ENCODE measurements at regions not wholly inside any gene's neighbourhood (a gene's known extent, or its start where the extent isn't known, plus 50 kb on each side); places are given as distances from the start of the nearest gene placed in this dataset.

- H3K27me3 ChIP-seq (ENCODE audit: control insufficient read depth in 1 of 2, insufficient read depth in 2 of 2, low read length in 2 of 2), result peaks cover 6 to 10% of the 10 kb centered on the region in 2 donors
- no peak overlapping the region for H3K4me3 ChIP-seq (ENCODE audit: low read depth in 1 of 2, low read length in 2 of 2)
- H3K4me1 ChIP-seq (ENCODE audit: control insufficient read depth in 1 of 2, insufficient read depth in 2 of 2, low read length in 2 of 2), result peaks cover 0 to 5% of the 10 kb centered on the region in 2 donors
- H3K9ac ChIP-seq (ENCODE audit: low read depth in 1 of 2, low read length in 2 of 2), result no peak overlapping the region
- H3K9me3 ChIP-seq (ENCODE audit: control insufficient read depth in 1 of 2, low read length in 2 of 2), result no peaks in the 10 kb centered on the region
- H3K27ac ChIP-seq (ENCODE audit: low read depth, low read length), result no peak overlapping the region
- no peaks in the 10 kb centered on the region for H3K36me3 ChIP-seq (ENCODE audit: control insufficient read depth in 1 of 2, insufficient read depth in 2 of 2, low read length in 2 of 2)
These were observed 136.8 kb upstream of the ARL4C start for GRCh38 chr2:234633581-234634230.

- no peak overlapping the region for H3K9ac ChIP-seq (ENCODE audit: low read depth in 1 of 2, low read length in 2 of 2)
- H3K36me3 ChIP-seq (ENCODE audit: control insufficient read depth in 1 of 2, insufficient read depth in 2 of 2, low read length in 2 of 2), result no peaks in the 10 kb centered on the region
- no peak overlapping the region for H3K4me3 ChIP-seq (ENCODE audit: low read depth in 1 of 2, low read length in 2 of 2)
- peaks cover 0 to 5% of the 10 kb centered on the region in 2 donors for H3K4me1 ChIP-seq (ENCODE audit: control insufficient read depth in 1 of 2, insufficient read depth in 2 of 2, low read length in 2 of 2)
- no peaks in the 10 kb centered on the region for H3K9me3 ChIP-seq (ENCODE audit: control insufficient read depth in 1 of 2, low read length in 2 of 2)
- no peak overlapping the region for H3K27ac ChIP-seq (ENCODE audit: low read depth, low read length)
- H3K27me3 ChIP-seq (ENCODE audit: control insufficient read depth in 1 of 2, insufficient read depth in 2 of 2, low read length in 2 of 2), result peaks cover 6 to 10% of the 10 kb centered on the region in 2 donors
These were observed 135.9 kb upstream of the ARL4C start for GRCh38 chr2:234632527-234633391.

- H3K27ac ChIP-seq (ENCODE audit: low read depth, low read length), result no peak overlapping the region
- peaks cover 0 to 5% of the 10 kb centered on the region in 2 donors for H3K4me1 ChIP-seq (ENCODE audit: control insufficient read depth in 1 of 2, insufficient read depth in 2 of 2, low read length in 2 of 2)
- no peak overlapping the region for H3K4me3 ChIP-seq (ENCODE audit: low read depth in 1 of 2, low read length in 2 of 2)
- H3K36me3 ChIP-seq (ENCODE audit: control insufficient read depth in 1 of 2, insufficient read depth in 2 of 2, low read length in 2 of 2), result no peaks in the 10 kb centered on the region
- H3K27me3 ChIP-seq (ENCODE audit: control insufficient read depth in 1 of 2, insufficient read depth in 2 of 2, low read length in 2 of 2), result peaks cover 6 to 10% of the 10 kb centered on the region in 2 donors
- no peak overlapping the region for H3K9ac ChIP-seq (ENCODE audit: low read depth in 1 of 2, low read length in 2 of 2)
- H3K9me3 ChIP-seq (ENCODE audit: control insufficient read depth in 1 of 2, low read length in 2 of 2), result no peaks in the 10 kb centered on the region
These were observed 135.0 kb upstream of the ARL4C start for GRCh38 chr2:234631646-234632514.

- Histone ChIP-seq H3K36me3 (ENCODE audit: control insufficient read depth in 1 of 2, insufficient read depth in 2 of 2, low read length in 2 of 2) (no peaks in the 10 kb centered on the region), H3K9ac (ENCODE audit: low read depth in 1 of 2, low read length in 2 of 2) (no peak overlapping the region), H3K4me1 (ENCODE audit: control insufficient read depth in 1 of 2, insufficient read depth in 2 of 2, low read length in 2 of 2) (peaks cover 0 to 5% of the 10 kb centered on the region in 2 donors), H3K9me3 (ENCODE audit: control insufficient read depth in 1 of 2, low read length in 2 of 2) (no peaks in the 10 kb centered on the region), H3K27ac (ENCODE audit: low read depth, low read length) (no peak overlapping the region), H3K4me3 (ENCODE audit: low read depth in 1 of 2, low read length in 2 of 2) (no peak overlapping the region), H3K27me3 (ENCODE audit: control insufficient read depth in 1 of 2, insufficient read depth in 2 of 2, low read length in 2 of 2) (peaks cover 6 to 10% of the 10 kb centered on the region in 2 donors)
These were observed 133.9 kb upstream of the ARL4C start for GRCh38 chr2:234630801-234631261.

- Histone ChIP-seq H3K27me3 (ENCODE audit: control insufficient read depth in 1 of 2, insufficient read depth in 2 of 2, low read length in 2 of 2) (peaks cover 6 to 10% of the 10 kb centered on the region in 2 donors), H3K27ac (ENCODE audit: low read depth, low read length) (no peak overlapping the region)
These were observed 132.7 kb upstream of the ARL4C start for GRCh38 chr2:234629596-234629995.

GRCh38 chr2:234628953-234629352 is 132.1 kb upstream of the ARL4C start:
- H3K27me3 ChIP-seq (ENCODE audit: control insufficient read depth in 1 of 2, insufficient read depth in 2 of 2, low read length in 2 of 2), result peaks cover 6 to 10% of the 10 kb centered on the region in 2 donors
- peaks cover 0 to 5% of the 10 kb centered on the region in 2 donors for H3K4me1 ChIP-seq (ENCODE audit: control insufficient read depth in 1 of 2, insufficient read depth in 2 of 2, low read length in 2 of 2)
- H3K9ac ChIP-seq (ENCODE audit: low read depth in 1 of 2, low read length in 2 of 2), result no peak overlapping the region
- H3K9me3 ChIP-seq (ENCODE audit: control insufficient read depth in 1 of 2, low read length in 2 of 2), result no peaks in the 10 kb centered on the region
- H3K4me3 ChIP-seq (ENCODE audit: low read depth in 1 of 2, low read length in 2 of 2), result no peak overlapping the region
- H3K36me3 ChIP-seq (ENCODE audit: control insufficient read depth in 1 of 2, insufficient read depth in 2 of 2, low read length in 2 of 2), result no peaks in the 10 kb centered on the region
- no peak overlapping the region for H3K27ac ChIP-seq (ENCODE audit: low read depth, low read length)

More at GRCh38 chr2:234629596-234629995, 132.7 kb upstream of the ARL4C start:
- no peaks in the 10 kb centered on the region for H3K9me3 ChIP-seq (ENCODE audit: control insufficient read depth in 1 of 2, low read length in 2 of 2)
- H3K4me1 ChIP-seq (ENCODE audit: control insufficient read depth in 1 of 2, insufficient read depth in 2 of 2, low read length in 2 of 2), result peaks cover 0 to 5% of the 10 kb centered on the region in 2 donors
- no peaks in the 10 kb centered on the region for H3K36me3 ChIP-seq (ENCODE audit: control insufficient read depth in 1 of 2, insufficient read depth in 2 of 2, low read length in 2 of 2)
- H3K4me3 ChIP-seq (ENCODE audit: low read depth in 1 of 2, low read length in 2 of 2), result no peak overlapping the region
- H3K9ac ChIP-seq (ENCODE audit: low read depth in 1 of 2, low read length in 2 of 2), result no peak overlapping the region

- H3K27me3 ChIP-seq (ENCODE audit: control insufficient read depth in 1 of 2, insufficient read depth in 2 of 2, low read length in 2 of 2), result peaks cover 6 to 8% of the 10 kb centered on the region in 2 donors
- peaks cover 0 to 5% of the 10 kb centered on the region in 2 donors for H3K4me1 ChIP-seq (ENCODE audit: control insufficient read depth in 1 of 2, insufficient read depth in 2 of 2, low read length in 2 of 2)
- H3K9ac ChIP-seq (ENCODE audit: low read depth in 1 of 2, low read length in 2 of 2), result no peak overlapping the region
- no peaks in the 10 kb centered on the region for H3K36me3 ChIP-seq (ENCODE audit: control insufficient read depth in 1 of 2, insufficient read depth in 2 of 2, low read length in 2 of 2)
- no peak overlapping the region for H3K27ac ChIP-seq (ENCODE audit: low read depth, low read length)
- no peaks in the 10 kb centered on the region for H3K9me3 ChIP-seq (ENCODE audit: control insufficient read depth in 1 of 2, low read length in 2 of 2)
- H3K4me3 ChIP-seq (ENCODE audit: low read depth in 1 of 2, low read length in 2 of 2), result no peak overlapping the region
These were observed 130.4 kb upstream of the ARL4C start for GRCh38 chr2:234627308-234627707.

GRCh38 chr2:234626566-234627130 is 129.8 kb upstream of the ARL4C start:
- no peak overlapping the region for H3K9ac ChIP-seq (ENCODE audit: low read depth in 1 of 2, low read length in 2 of 2)
- peaks cover 0 to 1% of the 10 kb centered on the region in 2 donors for H3K4me1 ChIP-seq (ENCODE audit: control insufficient read depth in 1 of 2, insufficient read depth in 2 of 2, low read length in 2 of 2)
- no peaks in the 10 kb centered on the region for H3K36me3 ChIP-seq (ENCODE audit: control insufficient read depth in 1 of 2, insufficient read depth in 2 of 2, low read length in 2 of 2)
- no peak overlapping the region for H3K27ac ChIP-seq (ENCODE audit: low read depth, low read length)
- peaks cover 2% of the 10 kb centered on the region in 2 donors for H3K27me3 ChIP-seq (ENCODE audit: control insufficient read depth in 1 of 2, insufficient read depth in 2 of 2, low read length in 2 of 2)
- H3K9me3 ChIP-seq (ENCODE audit: control insufficient read depth in 1 of 2, low read length in 2 of 2), result no peaks in the 10 kb centered on the region
- H3K4me3 ChIP-seq (ENCODE audit: low read depth in 1 of 2, low read length in 2 of 2), result no peak overlapping the region

GRCh38 chr2:234625626-234626250 is 128.9 kb upstream of the ARL4C start:
- no peak overlapping the region for H3K27ac ChIP-seq (ENCODE audit: low read depth, low read length)
- no peak overlapping the region for H3K9ac ChIP-seq (ENCODE audit: low read depth in 1 of 2, low read length in 2 of 2)
- no peaks in the 10 kb centered on the region for H3K4me1 ChIP-seq (ENCODE audit: control insufficient read depth in 1 of 2, insufficient read depth in 2 of 2, low read length in 2 of 2)
- H3K36me3 ChIP-seq (ENCODE audit: control insufficient read depth in 1 of 2, insufficient read depth in 2 of 2, low read length in 2 of 2), result no peaks in the 10 kb centered on the region
- H3K9me3 ChIP-seq (ENCODE audit: control insufficient read depth in 1 of 2, low read length in 2 of 2), result no peaks in the 10 kb centered on the region
- no peak overlapping the region for H3K4me3 ChIP-seq (ENCODE audit: low read depth in 1 of 2, low read length in 2 of 2)
- no peaks in the 10 kb centered on the region for H3K27me3 ChIP-seq (ENCODE audit: control insufficient read depth in 1 of 2, insufficient read depth in 2 of 2, low read length in 2 of 2)
